ENCODE measurements at regions not wholly inside any gene's neighbourhood (a gene's known extent, or its start where the extent isn't known, plus 50 kb on each side); places are given as distances from the start of the nearest gene placed in this dataset.

DNA sequence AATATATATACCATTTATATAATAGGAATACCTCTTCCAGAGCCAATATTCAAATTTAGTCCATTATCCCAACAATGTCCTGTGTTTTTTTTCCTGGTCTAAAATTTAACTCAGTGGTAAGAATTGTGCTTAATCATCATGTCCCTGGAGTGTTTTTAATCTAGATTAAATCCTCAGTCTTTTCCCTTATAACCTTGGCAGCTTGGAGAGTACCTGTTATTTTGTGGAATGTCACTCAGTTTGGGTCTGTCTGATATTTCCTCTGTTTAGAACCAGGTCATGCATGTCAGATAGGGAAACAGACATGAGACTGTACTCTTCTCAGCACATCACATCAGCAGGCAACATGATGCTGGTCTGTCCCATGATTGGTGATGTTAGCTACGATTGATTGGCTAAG, 96.6 kb downstream of the HPGD start:
- H3K36me3 Mint-ChIP-seq (ENCODE audit: low read depth), result no peaks in the 10 kb centered on the region
- no peaks in the 10 kb centered on the region for H3K9me3 Mint-ChIP-seq
- intact Hi-C loops (cut with DNase I, micrococcal nuclease), result no loop called here
- CTCF ChIA-PET, result no interaction called here
- no peaks in the 10 kb centered on the region for H3K36me3 ChIP-seq (ENCODE audit: insufficient read depth, low read length)
- peaks cover 8% of the 10 kb centered on the region for H3K4me1 Mint-ChIP-seq (ENCODE audit: low read depth)
- H3K27me3 ChIP-seq (ENCODE audit: control insufficient read depth in 1 of 2, insufficient read depth in 2 of 2, low read length in 2 of 2), result no peaks in the 10 kb centered on the region
- TF ChIP-seq, protein P1, sequence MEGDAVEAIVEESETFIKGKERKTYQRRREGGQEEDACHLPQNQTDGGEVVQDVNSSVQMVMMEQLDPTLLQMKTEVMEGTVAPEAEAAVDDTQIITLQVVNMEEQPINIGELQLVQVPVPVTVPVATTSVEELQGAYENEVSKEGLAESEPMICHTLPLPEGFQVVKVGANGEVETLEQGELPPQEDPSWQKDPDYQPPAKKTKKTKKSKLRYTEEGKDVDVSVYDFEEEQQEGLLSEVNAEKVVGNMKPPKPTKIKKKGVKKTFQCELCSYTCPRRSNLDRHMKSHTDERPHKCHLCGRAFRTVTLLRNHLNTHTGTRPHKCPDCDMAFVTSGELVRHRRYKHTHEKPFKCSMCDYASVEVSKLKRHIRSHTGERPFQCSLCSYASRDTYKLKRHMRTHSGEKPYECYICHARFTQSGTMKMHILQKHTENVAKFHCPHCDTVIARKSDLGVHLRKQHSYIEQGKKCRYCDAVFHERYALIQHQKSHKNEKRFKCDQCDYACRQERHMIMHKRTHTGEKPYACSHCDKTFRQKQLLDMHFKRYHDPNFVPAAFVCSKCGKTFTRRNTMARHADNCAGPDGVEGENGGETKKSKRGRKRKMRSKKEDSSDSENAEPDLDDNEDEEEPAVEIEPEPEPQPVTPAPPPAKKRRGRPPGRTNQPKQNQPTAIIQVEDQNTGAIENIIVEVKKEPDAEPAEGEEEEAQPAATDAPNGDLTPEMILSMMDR (IDR thresholded peaks at IDR 0.05), result no peak
- ATAC-seq (ENCODE audit: poor library complexity) (no peak), DNase-seq (no peak)
- no peak overlapping the region for H3K27ac ChIP-seq (ENCODE audit: low read depth in 1 of 2, low read length in 2 of 2)
- no peaks in the 10 kb centered on the region for H3K27me3 Mint-ChIP-seq
- H3K4me3 Mint-ChIP-seq, result no peak overlapping the region
- H3K9me3 ChIP-seq (ENCODE audit: control insufficient read depth in 1 of 2, insufficient read depth in 1 of 2, low read length in 2 of 2), result no peaks in the 10 kb centered on the region
- H3K4me1 ChIP-seq (ENCODE audit: insufficient read depth, low read length), result peaks cover 5% of the 10 kb centered on the region
- no peak overlapping the region for H3K4me3 ChIP-seq (ENCODE audit: low read length)
- POLR2A ChIA-PET, result no interaction called here
- no peak overlapping the region for H3K27ac Mint-ChIP-seq

DNA sequence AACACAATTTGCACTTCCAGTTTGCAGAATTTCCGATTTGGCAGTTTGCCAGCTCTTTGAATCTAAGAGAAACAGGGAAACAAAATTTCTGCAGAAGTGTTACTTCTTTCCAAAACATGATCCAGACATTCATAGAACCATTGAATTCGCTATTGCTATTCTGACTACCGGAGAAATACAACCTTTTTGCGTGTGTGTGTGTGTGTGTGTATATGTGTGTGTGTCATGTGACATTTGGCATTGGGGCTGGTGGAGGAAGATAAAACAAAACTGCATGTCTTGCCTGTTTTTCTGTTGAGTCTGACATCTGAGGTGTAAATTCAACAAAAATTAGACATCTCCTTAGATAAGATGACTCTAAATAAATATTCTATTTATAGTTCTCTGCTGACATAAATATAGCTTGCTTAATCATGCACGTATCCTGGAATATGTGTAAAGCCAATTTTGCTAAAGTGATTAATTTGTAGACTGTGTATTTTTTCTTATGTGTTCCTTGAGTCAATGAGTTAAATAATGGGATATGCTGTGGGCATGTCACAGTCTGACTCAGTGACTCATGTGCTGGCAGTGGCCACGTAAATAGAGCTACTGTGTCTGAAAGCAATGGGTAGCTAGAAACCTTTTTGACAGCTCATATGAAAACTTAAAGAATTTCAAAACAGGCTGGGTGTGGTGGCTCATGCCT, 98.9 kb downstream of the HPGD start:
- no peaks in the 10 kb centered on the region for H3K9me3 Mint-ChIP-seq
- Histone ChIP-seq H3K27ac (ENCODE audit: low read depth in 1 of 2, low read length in 2 of 2) (no peak overlapping the region), H3K36me3 (ENCODE audit: insufficient read depth, low read length) (no peaks in the 10 kb centered on the region), H3K4me3 (ENCODE audit: low read length) (no peak overlapping the region), H3K27me3 (ENCODE audit: control insufficient read depth in 1 of 2, insufficient read depth in 2 of 2, low read length in 2 of 2) (no peaks in the 10 kb centered on the region), H3K4me1 (ENCODE audit: insufficient read depth, low read length) (peaks cover 5% of the 10 kb centered on the region), H3K9me3 (ENCODE audit: control insufficient read depth in 1 of 2, insufficient read depth in 1 of 2, low read length in 2 of 2) (no peaks in the 10 kb centered on the region)
- CTCF ChIA-PET, result no interaction called here
- ATAC-seq (ENCODE audit: poor library complexity) (no peak), DNase-seq (peak in 5 of 14 experiments; percentile 4 to 38 (median 28))
- POLR2A ChIA-PET, result no interaction called here
- no peaks in the 10 kb centered on the region for H3K27me3 Mint-ChIP-seq
- intact Hi-C loops (cut with DNase I, micrococcal nuclease), result no loop called here
- H3K27ac Mint-ChIP-seq, result no peak overlapping the region
- peak overlapping the region; percentile 25 for H3K4me3 Mint-ChIP-seq
- no peaks in the 10 kb centered on the region for H3K36me3 Mint-ChIP-seq (ENCODE audit: low read depth)
- H3K4me1 Mint-ChIP-seq (ENCODE audit: low read depth), result peaks cover 20% of the 10 kb centered on the region
- TF ChIP-seq, protein P1 (IDR thresholded peaks at IDR 0.05), result no peak

DNA sequence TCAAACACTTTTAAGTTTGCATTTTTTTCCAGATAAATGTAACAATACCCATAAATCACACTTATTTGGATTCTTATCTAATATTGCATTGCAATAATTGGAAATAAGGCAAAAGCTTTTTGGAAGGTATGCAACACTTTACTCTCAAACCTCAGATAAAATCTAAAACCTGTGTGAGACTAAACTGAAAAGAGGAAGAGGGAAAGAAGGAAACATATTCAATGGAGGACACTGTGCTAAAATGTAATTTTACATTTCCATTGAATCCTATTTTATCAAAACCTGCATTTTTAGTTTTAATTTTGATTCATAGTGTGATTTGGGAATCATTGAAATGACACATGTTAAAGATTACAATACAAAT, 99.4 kb downstream of the HPGD start:
- H3K9me3 Mint-ChIP-seq, result no peaks in the 10 kb centered on the region
- H3K27ac ChIP-seq (ENCODE audit: low read depth in 1 of 2, low read length in 2 of 2), result no peak overlapping the region
- peaks cover 5% of the 10 kb centered on the region for H3K4me1 ChIP-seq (ENCODE audit: insufficient read depth, low read length)
- no peaks in the 10 kb centered on the region for H3K27me3 ChIP-seq (ENCODE audit: control insufficient read depth in 1 of 2, insufficient read depth in 2 of 2, low read length in 2 of 2)
- no peak overlapping the region for H3K4me3 ChIP-seq (ENCODE audit: low read length)
- no peaks in the 10 kb centered on the region for H3K27me3 Mint-ChIP-seq
- no peaks in the 10 kb centered on the region for H3K9me3 ChIP-seq (ENCODE audit: control insufficient read depth in 1 of 2, insufficient read depth in 1 of 2, low read length in 2 of 2)
- H3K4me1 Mint-ChIP-seq (ENCODE audit: low read depth), result peaks cover 20% of the 10 kb centered on the region
- TF ChIP-seq, protein P1 (IDR thresholded peaks at IDR 0.05), result no peak
- no peaks in the 10 kb centered on the region for H3K36me3 Mint-ChIP-seq (ENCODE audit: low read depth)
- POLR2A ChIA-PET, result no interaction called here
- DNase-seq (no peak), ATAC-seq (ENCODE audit: poor library complexity) (no peak)
- no peaks in the 10 kb centered on the region for H3K36me3 ChIP-seq (ENCODE audit: insufficient read depth, low read length)
- H3K4me3 Mint-ChIP-seq, result peak overlapping the region; percentile 25
- intact Hi-C loops (cut with DNase I, micrococcal nuclease), result no loop called here
- no peak overlapping the region for H3K27ac Mint-ChIP-seq
- CTCF ChIA-PET, result no interaction called here

Measured in CD4-positive, alpha-beta T cell (primary cell).